A549 (cell line): ENCODE measurements at regions not wholly inside any gene's neighbourhood (a gene's known extent, or its start where the extent isn't known, plus 50 kb on each side); places are given as distances from the start of the nearest gene placed in this dataset.

ENCODE experiments used
- ATAC-seq, 2 experiments: fragments of 200-7000 bp in 1 of 2; fragments of >200 bp in 1 of 2; cut with Nextera tagmentation in 1 of 2; cut with Tn5 transposase in 1 of 2; 3 replicates each; pipeline versions ENCODE4 v1.8.0 to v1.9.1; 2018 to 2020; ENCODE audit warnings: mild to moderate bottlenecking in 1 of 2, moderate library complexity in 1 of 2
- CTCF ChIA-PET: fragments of 300-600 bp; sonication (Branson Sonifier 250); formaldehyde crosslinking; extraction: SDS; loops from one replicate; lab custom pipeline; 2021; ENCODE audit warnings: antibody characterized with exemption, inconsistent platforms; lab: Yijun Ruan, JAX
- POLR2A ChIA-PET: fragments of 350-600 bp; formaldehyde crosslinking; extraction: SDS; loops from one replicate; lab custom pipeline; 2021; ENCODE audit warnings: antibody characterized with exemption, inconsistent platforms; lab: Yijun Ruan, JAX
- DNase-seq, 2 experiments: peaks; one replicate each; pipeline versions ENCODE4 v3.0.0 to v3.0.0-alpha.2; 2011 to 2016; ENCODE audit warnings: low read depth in 1 of 2, low spot score in 1 of 2
- FAIRE-seq: peaks from 2 replicates; lab custom pipeline; 2011; peaks lifted over from hg19 to GRCh38; lab: Jason Lieb, UNC
- H3K27ac ChIP-seq, 2 experiments: fragments of >200 bp; sonication (Bioruptor Twin); formaldehyde crosslinking; 3 replicates each; pipeline ENCODE4 v1.5.1; 2016 to 2017
- H3K4me1 ChIP-seq: fragments of >200 bp; sonication (Bioruptor Twin); formaldehyde crosslinking; 3 replicates; pipeline ENCODE4 v1.6.1; 2016
- H3K4me2 ChIP-seq: fragments of >200 bp; sonication (Bioruptor Twin); formaldehyde crosslinking; 3 replicates; pipeline ENCODE4 v1.6.1; 2016
- H3K4me3 ChIP-seq: fragments of >200 bp; sonication (Bioruptor Twin); formaldehyde crosslinking; 3 replicates; pipeline ENCODE4 v1.5.1; 2016
- H3K9me3 ChIP-seq: fragments of >200 bp; sonication (Bioruptor Twin); formaldehyde crosslinking; 3 replicates; pipeline ENCODE4 v1.6.1; 2016
- BHLHE40 ChIP-seq: IDR thresholded peaks from 2 replicates; pipeline ENCODE4 v1.6.1; 2012; ENCODE audit warnings: low read depth, low read length, inconsistent platforms
- E2F6 ChIP-seq: IDR thresholded peaks from 2 replicates; pipeline ENCODE4 v1.6.1; 2012; ENCODE audit warnings: low read depth, borderline replicate concordance
- EP300 ChIP-seq, 2 experiments: fragments of >200 bp; sonication (Bioruptor Twin); formaldehyde crosslinking; IDR thresholded peaks; 2 replicates in 1 of 2; 3 replicates in 1 of 2; pipeline ENCODE4 v1.6.1; 2016 to 2017
- FOSL2 ChIP-seq, 2 experiments: fragments of 450-650 bp in 1 of 2; fragments of >200 bp in 1 of 2; sonication (Bioruptor Twin) in 1 of 2; formaldehyde crosslinking; IDR thresholded peaks; 2 replicates each; pipeline versions ENCODE4 v1.5.0 to v1.6.1; 2016 to 2020; ENCODE audit warnings: mild to moderate bottlenecking in 1 of 2, moderate library complexity in 1 of 2
- FOXS1 ChIP-seq: fragments of 250-450 bp; sonication (Bioruptor Pico); IDR thresholded peaks from 2 replicates; pipeline ENCODE4 v1.5.0; 2020; ENCODE audit warnings: mild to moderate bottlenecking, moderate library complexity
- JUN ChIP-seq, 2 experiments: fragments of >200 bp; sonication (Bioruptor Twin); formaldehyde crosslinking; IDR thresholded peaks; 2 replicates in 1 of 2; 3 replicates in 1 of 2; pipeline ENCODE4 v1.6.1; 2016 to 2017
- MAFK ChIP-seq: fragments of 450-650 bp; IDR thresholded peaks from 2 replicates; pipeline ENCODE4 v1.6.1; 2014; ENCODE audit not compliant: partially characterized antibody
- MAX ChIP-seq: IDR thresholded peaks from 2 replicates; pipeline ENCODE4 v1.6.1; 2012
- PBX3 ChIP-seq: IDR thresholded peaks from 2 replicates; pipeline ENCODE4 v1.6.1; 2012
- RARB ChIP-seq: fragments of 250-450 bp; sonication (Bioruptor Pico); IDR thresholded peaks from 2 replicates; pipeline ENCODE4 v1.8.0; 2021; ENCODE audit warnings: mild to moderate bottlenecking, moderate library complexity
- RCOR1 ChIP-seq: fragments of 150-350 bp; IDR thresholded peaks from 2 replicates; pipeline ENCODE4 v1.6.1; 2014; ENCODE audit warnings: antibody characterized with exemption, low read length, low read depth
- RNF2 ChIP-seq: fragments of 200-600 bp; sonication (generic); IDR thresholded peaks from 2 replicates; pipeline ENCODE4 v1.6.1; 2016; ENCODE audit warnings: low read depth, mild to moderate bottlenecking, antibody characterized with exemption, moderate library complexity, borderline replicate concordance
- TP53 ChIP-seq: fragments of 250-450 bp; sonication (Bioruptor Pico); IDR thresholded peaks from 2 replicates; pipeline ENCODE4 v1.5.0; 2021; ENCODE audit warnings: mild to moderate bottlenecking, moderate library complexity
- WGBS: methylation state at CpG from one replicate; pipeline ENCODE4 v1.1.6; 2017; ENCODE audit errors: missing lambda C conversion rate; 5-methylcytosine and 5-hydroxymethylcytosine counted together
- TF ChIP-seq, protein P1 (sequence below): fragments of 250-450 bp; sonication (Bioruptor Pico); IDR thresholded peaks from 2 replicates; pipeline ENCODE4 v1.5.0; 2020; ENCODE audit warnings: low read depth, mild to moderate bottlenecking, moderate library complexity
- TF ChIP-seq, protein P2 (sequence below): fragments of >200 bp; sonication (Bioruptor Twin); formaldehyde crosslinking; IDR thresholded peaks from 3 replicates; pipeline ENCODE4 v1.6.1; 2016
- TF ChIP-seq, protein P3 (sequence below): fragments of 250-450 bp; sonication (Bioruptor Pico); IDR thresholded peaks from 2 replicates; pipeline ENCODE4 v1.5.0; 2021; ENCODE audit warnings: mild to moderate bottlenecking, moderate library complexity, borderline replicate concordance

- TF ChIP-seq FOXS1 (CRISPR knock-in tag) (no peak), PBX3 (no peak), RCOR1 (no peak), EP300 (IDR thresholded peaks at IDR 0.05) (no peak), RARB (CRISPR knock-in tag) (no peak), MAFK (no peak), FOSL2 (IDR thresholded peaks at IDR 0.05) (no peak), FOSL2 (CRISPR knock-in tag; IDR thresholded peaks at IDR 0.05) (no peak), MAX (no peak), TP53 (no peak)
- TF ChIP-seq, protein P1, sequence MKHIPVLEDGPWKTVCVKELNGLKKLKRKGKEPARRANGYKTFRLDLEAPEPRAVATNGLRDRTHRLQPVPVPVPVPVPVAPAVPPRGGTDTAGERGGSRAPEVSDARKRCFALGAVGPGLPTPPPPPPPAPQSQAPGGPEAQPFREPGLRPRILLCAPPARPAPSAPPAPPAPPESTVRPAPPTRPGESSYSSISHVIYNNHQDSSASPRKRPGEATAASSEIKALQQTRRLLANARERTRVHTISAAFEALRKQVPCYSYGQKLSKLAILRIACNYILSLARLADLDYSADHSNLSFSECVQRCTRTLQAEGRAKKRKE (CRISPR knock-in tag): no peak
- TF ChIP-seq, protein P2, sequence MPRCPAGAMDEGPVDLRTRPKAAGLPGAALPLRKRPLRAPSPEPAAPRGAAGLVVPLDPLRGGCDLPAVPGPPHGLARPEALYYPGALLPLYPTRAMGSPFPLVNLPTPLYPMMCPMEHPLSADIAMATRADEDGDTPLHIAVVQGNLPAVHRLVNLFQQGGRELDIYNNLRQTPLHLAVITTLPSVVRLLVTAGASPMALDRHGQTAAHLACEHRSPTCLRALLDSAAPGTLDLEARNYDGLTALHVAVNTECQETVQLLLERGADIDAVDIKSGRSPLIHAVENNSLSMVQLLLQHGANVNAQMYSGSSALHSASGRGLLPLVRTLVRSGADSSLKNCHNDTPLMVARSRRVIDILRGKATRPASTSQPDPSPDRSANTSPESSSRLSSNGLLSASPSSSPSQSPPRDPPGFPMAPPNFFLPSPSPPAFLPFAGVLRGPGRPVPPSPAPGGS: no peak
These were observed 117.1 kb downstream of the ANAPC4 start (continued) for GRCh38 chr4:25494166-25494565.

- ChIA-PET POLR2A (no interaction called here), CTCF (interaction anchor here (1.5 to 1.8 kb wide), 2 partner anchors 62 to 268 kb away, joined by 4 to 7 read pairs; no protein-coding TSS in a partner anchor)
- H3K27ac ChIP-seq: no peak overlapping the region
- H3K4me2 ChIP-seq: no peak overlapping the region
- no peak overlapping the region for H3K4me3 ChIP-seq
- no peaks in the 10 kb centered on the region for H3K4me1 ChIP-seq
- 49% methylated on average over 7 of the region's 9 CpGs for WGBS
- ATAC-seq (no peak), DNase-seq (no peak), FAIRE-seq (no peak)
- TF ChIP-seq, protein P3, sequence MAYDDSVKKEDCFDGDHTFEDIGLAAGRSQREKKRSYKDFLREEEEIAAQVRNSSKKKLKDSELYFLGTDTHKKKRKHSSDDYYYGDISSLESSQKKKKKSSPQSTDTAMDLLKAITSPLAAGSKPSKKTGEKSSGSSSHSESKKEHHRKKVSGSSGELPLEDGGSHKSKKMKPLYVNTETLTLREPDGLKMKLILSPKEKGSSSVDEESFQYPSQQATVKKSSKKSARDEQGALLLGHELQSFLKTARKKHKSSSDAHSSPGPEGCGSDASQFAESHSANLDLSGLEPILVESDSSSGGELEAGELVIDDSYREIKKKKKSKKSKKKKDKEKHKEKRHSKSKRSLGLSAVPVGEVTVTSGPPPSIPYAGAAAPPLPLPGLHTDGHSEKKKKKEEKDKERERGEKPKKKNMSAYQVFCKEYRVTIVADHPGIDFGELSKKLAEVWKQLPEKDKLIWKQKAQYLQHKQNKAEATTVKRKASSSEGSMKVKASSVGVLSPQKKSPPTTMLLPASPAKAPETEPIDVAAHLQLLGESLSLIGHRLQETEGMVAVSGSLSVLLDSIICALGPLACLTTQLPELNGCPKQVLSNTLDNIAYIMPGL: no peak
- TF ChIP-seq JUN (IDR thresholded peaks at IDR 0.05) (no peak), BHLHE40 (no peak)
- H3K9me3 ChIP-seq: no peaks in the 10 kb centered on the region
These were observed 123.7 kb downstream of the ANAPC4 start for GRCh38 chr4:25500626-25501316.

DNA sequence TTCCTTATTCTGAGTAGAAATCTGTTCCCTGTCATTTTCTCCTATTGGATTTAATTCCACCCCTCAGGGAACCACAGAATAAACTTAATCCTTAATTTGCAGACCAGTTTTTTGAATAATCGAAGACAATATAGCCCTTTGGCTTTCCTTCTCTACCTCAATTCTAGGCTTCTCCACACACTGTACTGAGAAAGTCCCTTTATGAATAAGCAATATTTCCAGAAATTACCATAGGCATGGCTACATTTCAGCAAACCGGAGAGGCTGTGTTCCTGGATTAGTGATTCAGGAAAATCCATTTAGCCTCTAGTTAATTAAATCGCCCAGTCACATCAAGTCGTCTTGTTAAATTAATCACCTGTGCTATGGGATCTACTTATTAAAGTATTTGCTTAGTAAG is 125.1 kb downstream of the ANAPC4 start:
- ChIA-PET CTCF (no interaction called here), POLR2A (no interaction called here)
- 83% methylated on average over 4 of the region's 4 CpGs for WGBS
- Histone ChIP-seq H3K27ac (no peak overlapping the region), H3K4me3 (no peak overlapping the region), H3K4me2 (no peak overlapping the region), H3K4me1 (no peaks in the 10 kb centered on the region), H3K9me3 (no peaks in the 10 kb centered on the region)
- TF ChIP-seq RNF2: no peak
- TF ChIP-seq E2F6: no peak
- FAIRE-seq (no peak), DNase-seq (no peak), ATAC-seq (no peak)
